K562 (cell line): ENCODE measurements at regions not wholly inside any gene's neighbourhood (a gene's known extent, or its start where the extent isn't known, plus 50 kb on each side); places are given as distances from the start of the nearest gene placed in this dataset.

Source experiments
- CEBPG ChIP-seq, 3 experiments: fragments of 200-800 bp in 1 of 3; sonication (Bioruptor generic) in 1 of 3; sonication (generic) in 1 of 3; formaldehyde crosslinking in 1 of 3; IDR thresholded peaks in 2 of 3; conservative IDR thresholded peaks in 1 of 3; 2 replicates each; pipeline versions ENCODE4 v1.6.1 to v1.8.0; 2016 to 2022; ENCODE audit warnings: missing compliant biosample characterization in 2 of 3, missing genetic modification characterization in 2 of 3, mild to moderate bottlenecking in 1 of 3, missing genetic modification reagents in 1 of 3
- MAFF ChIP-seq: IDR thresholded peaks from 2 replicates; pipeline ENCODE4 v1.6.1; 2012; ENCODE audit warnings: low read length, improper control_type of control experiment
- MXI1 ChIP-seq: IDR thresholded peaks from 2 replicates; pipeline ENCODE4 v1.6.1; 2011; ENCODE audit warnings: low read depth, mild to moderate bottlenecking, improper control_type of control experiment, low read length
- NFIC ChIP-seq: fragments of 450-650 bp; IDR thresholded peaks from 2 replicates; pipeline ENCODE4 v1.6.1; 2017; ENCODE audit warnings: mild to moderate bottlenecking, inconsistent platforms
- POLR2A ChIP-seq: fragments of 450-650 bp; conservative IDR thresholded peaks from 2 replicates; pipeline ENCODE4 v1.6.1; 2016
- TAF9B ChIP-seq: fragments of 450-650 bp; IDR thresholded peaks from 2 replicates; pipeline ENCODE4 v1.6.1; 2018; ENCODE audit warnings: mild to moderate bottlenecking; ENCODE audit not compliant: partially characterized antibody
- ZNF311 ChIP-seq: fragments of 250-450 bp; sonication (Bioruptor Pico); IDR thresholded peaks from 2 replicates; pipeline ENCODE4 v1.4.0; 2020; ENCODE audit warnings: mild to moderate bottlenecking, moderate library complexity
- TF ChIP-seq, protein P1 (sequence below), 2 experiments: fragments of 450-650 bp; formaldehyde crosslinking in 1 of 2; IDR thresholded peaks; 2 replicates each; pipeline versions ENCODE4 v1.4.0 to v1.6.1; 2014 to 2020; ENCODE audit warnings: mild to moderate bottlenecking in 2 of 2, borderline replicate concordance in 1 of 2, low read depth in 1 of 2
- TF ChIP-seq, protein P2 (sequence below): fragments of 450-650 bp; formaldehyde crosslinking; IDR thresholded peaks from 2 replicates; pipeline ENCODE4 v1.4.0; 2022; ENCODE audit warnings: mild to moderate bottlenecking, moderate library complexity

DNA sequence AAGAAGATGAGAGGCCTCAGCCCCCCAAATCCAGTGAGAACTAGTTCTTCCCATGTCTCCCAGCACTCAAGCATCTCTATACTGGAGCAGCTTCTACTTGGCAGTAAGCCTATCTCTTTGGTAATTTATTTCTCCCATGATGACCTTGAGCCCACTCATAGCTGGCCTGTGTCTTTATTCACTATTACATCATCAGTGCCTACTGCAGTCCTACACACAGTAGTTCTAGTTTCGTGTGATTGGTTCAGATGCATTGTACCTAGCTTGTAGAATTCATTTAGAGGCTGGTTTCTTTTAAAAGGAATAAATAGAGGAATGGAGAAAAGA lies 255.6 kb upstream of the ZFP64 start (continued):
- TF ChIP-seq, protein P1, sequence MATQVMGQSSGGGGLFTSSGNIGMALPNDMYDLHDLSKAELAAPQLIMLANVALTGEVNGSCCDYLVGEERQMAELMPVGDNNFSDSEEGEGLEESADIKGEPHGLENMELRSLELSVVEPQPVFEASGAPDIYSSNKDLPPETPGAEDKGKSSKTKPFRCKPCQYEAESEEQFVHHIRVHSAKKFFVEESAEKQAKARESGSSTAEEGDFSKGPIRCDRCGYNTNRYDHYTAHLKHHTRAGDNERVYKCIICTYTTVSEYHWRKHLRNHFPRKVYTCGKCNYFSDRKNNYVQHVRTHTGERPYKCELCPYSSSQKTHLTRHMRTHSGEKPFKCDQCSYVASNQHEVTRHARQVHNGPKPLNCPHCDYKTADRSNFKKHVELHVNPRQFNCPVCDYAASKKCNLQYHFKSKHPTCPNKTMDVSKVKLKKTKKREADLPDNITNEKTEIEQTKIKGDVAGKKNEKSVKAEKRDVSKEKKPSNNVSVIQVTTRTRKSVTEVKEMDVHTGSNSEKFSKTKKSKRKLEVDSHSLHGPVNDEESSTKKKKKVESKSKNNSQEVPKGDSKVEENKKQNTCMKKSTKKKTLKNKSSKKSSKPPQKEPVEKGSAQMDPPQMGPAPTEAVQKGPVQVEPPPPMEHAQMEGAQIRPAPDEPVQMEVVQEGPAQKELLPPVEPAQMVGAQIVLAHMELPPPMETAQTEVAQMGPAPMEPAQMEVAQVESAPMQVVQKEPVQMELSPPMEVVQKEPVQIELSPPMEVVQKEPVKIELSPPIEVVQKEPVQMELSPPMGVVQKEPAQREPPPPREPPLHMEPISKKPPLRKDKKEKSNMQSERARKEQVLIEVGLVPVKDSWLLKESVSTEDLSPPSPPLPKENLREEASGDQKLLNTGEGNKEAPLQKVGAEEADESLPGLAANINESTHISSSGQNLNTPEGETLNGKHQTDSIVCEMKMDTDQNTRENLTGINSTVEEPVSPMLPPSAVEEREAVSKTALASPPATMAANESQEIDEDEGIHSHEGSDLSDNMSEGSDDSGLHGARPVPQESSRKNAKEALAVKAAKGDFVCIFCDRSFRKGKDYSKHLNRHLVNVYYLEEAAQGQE (IDR thresholded peaks at IDR 0.05; ENCODE audit: borderline replicate concordance): peak; percentile 59
- TF ChIP-seq, protein P1 (CRISPR knock-in tag; IDR thresholded peaks at IDR 0.05; ENCODE audit: low read depth): no peak
- TF ChIP-seq NFIC: peak; percentile 75
- peak; percentile 31 for TF ChIP-seq TAF9B
- TF ChIP-seq CEBPG (CRISPR knock-in tag; IDR thresholded peaks at IDR 0.05): no peak
- peak; percentile 57 to 75 for TF ChIP-seq CEBPG (tag; conservative IDR thresholded peaks at IDR 0.05 in 1 of 2, IDR thresholded peaks at IDR 0.05 in 1 of 2)
- TF ChIP-seq POLR2A: no peak
- peak; percentile 1; the same call in 1 of the 2 replicates for TF ChIP-seq ZNF311 (CRISPR knock-in tag)
- TF ChIP-seq MXI1: no peak
- TF ChIP-seq, protein P2, sequence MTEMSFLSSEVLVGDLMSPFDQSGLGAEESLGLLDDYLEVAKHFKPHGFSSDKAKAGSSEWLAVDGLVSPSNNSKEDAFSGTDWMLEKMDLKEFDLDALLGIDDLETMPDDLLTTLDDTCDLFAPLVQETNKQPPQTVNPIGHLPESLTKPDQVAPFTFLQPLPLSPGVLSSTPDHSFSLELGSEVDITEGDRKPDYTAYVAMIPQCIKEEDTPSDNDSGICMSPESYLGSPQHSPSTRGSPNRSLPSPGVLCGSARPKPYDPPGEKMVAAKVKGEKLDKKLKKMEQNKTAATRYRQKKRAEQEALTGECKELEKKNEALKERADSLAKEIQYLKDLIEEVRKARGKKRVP (CRISPR knock-in tag): 0 out of 2 replicates have a peak, but pooled peaks have one; percentile 37
- no peak for TF ChIP-seq MAFF
